GM10248 (cell line): ENCODE measurements at regions not wholly inside any gene's neighbourhood (a gene's known extent, or its start where the extent isn't known, plus 50 kb on each side); places are given as distances from the start of the nearest gene placed in this dataset.

ENCODE experiments used
- CTCF ChIA-PET: fragments of 300-600 bp; sonication (Branson Sonifier 250); formaldehyde crosslinking; extraction: SDS; loops from one replicate; lab custom pipeline; 2021; ENCODE audit warnings: antibody characterized with exemption; lab: Yijun Ruan, JAX
- POLR2A ChIA-PET: fragments of 350-650 bp; sonication (Branson Sonifier 250); formaldehyde crosslinking; extraction: SDS; loops from one replicate; lab custom pipeline; 2020; ENCODE audit warnings: antibody characterized with exemption; lab: Yijun Ruan, JAX
- DNase-seq: peaks from one replicate; pipeline ENCODE4 v3.0.0; 2012; ENCODE audit errors: extremely low spot score
- CTCF ChIP-seq: IDR thresholded peaks from 2 replicates; pipeline ENCODE4 v1.5.1; 2012; ENCODE audit warnings: mild to moderate bottlenecking, low read depth; ENCODE audit errors: extremely low read depth, missing control alignments, control extremely low read depth

GRCh38 chr13:109592770-109593169 is 193.6 kb downstream of the IRS2 start:
- TF ChIP-seq CTCF = no peak
- ChIA-PET POLR2A (no interaction called here), CTCF (no interaction called here)
- no peak for DNase-seq

GRCh38 chr13:109587689-109588088 is 198.7 kb downstream of the IRS2 start:
- no peak for DNase-seq
- ChIA-PET CTCF (no interaction called here), POLR2A (no interaction called here)
- TF ChIP-seq CTCF = no peak

GRCh38 chr13:109586509-109587346 is 199.7 kb downstream of the IRS2 start:
- no peak for DNase-seq
- CTCF ChIA-PET = interaction anchor here (0.8 to 1.3 kb wide), 2 partner anchors 14 to 140 kb away, joined by 3 to 4 read pairs; no protein-coding TSS in a partner anchor
- POLR2A ChIA-PET = no interaction called here
- no peak for TF ChIP-seq CTCF

GRCh38 chr13:109584844-109585361 is 201.5 kb downstream of the IRS2 start:
- DNase-seq = no peak
- ChIA-PET CTCF (no interaction called here), POLR2A (no interaction called here)
- no peak for TF ChIP-seq CTCF

GRCh38 chr13:109577191-109577700 is 209.1 kb downstream of the IRS2 start:
- ChIA-PET POLR2A (no interaction called here), CTCF (no interaction called here)
- no peak for DNase-seq
- TF ChIP-seq CTCF = no peak

- ChIA-PET POLR2A (no interaction called here), CTCF (interaction anchor here (2.2 kb wide), 1 partner anchor 13 kb away, joined by 9 read pairs; no protein-coding TSS in a partner anchor)
- DNase-seq = no peak
- no peak for TF ChIP-seq CTCF
Observed at GRCh38 chr13:109576331-109576813, 210.0 kb downstream of the IRS2 start.
